Esophagus mucosa (tissue), 1 donor: ENCODE measurements at regions not wholly inside any gene's neighbourhood (a gene's known extent, or its start where the extent isn't known, plus 50 kb on each side); places are given as distances from the start of the nearest gene placed in this dataset.

Experiments
- ATAC-seq: fragments of 200-7000 bp; cut with Tn5 transposase; one replicate; pipeline ENCODE4 v1.9.1; 2020
- donor health status: DM: yes; HTN: yes; CAD: no.

DNA sequence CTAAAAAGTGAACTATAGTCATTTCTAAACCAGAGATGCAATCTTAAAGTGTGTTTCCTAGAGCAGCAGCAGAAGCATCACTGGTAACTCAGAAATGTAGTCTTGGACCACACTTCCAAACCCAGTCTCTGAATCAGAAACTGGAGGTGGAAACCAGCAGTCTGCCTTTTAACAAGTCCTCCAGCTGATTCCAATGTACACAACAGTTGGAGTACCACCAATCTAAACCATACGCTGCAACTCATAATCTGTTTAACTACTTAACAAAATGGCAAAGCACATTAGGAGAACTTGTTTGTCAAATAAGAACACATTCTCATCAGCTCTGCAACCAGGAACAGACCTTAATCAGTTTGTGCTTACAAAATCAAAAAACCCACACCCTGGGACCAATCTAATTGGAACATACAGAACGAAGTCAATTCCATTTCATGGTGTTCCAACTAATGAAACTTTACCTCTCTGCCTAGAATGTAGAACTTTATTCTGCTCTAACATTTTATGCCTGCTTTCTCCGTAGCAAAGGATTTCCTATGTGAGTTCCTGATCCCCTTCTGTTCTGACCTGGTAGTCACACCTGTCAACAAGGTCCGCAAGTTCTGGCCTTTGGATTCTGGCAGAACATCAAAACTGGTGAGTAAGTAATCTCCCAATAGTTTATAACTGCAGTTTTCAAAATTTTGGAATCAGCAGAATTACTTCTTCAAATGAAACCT, 390.4 kb downstream of the HTR1B start:
- no peak for ATAC-seq

GRCh38 chr6:77063494-77063893, 399.8 kb downstream of the HTR1B start:
- ATAC-seq: no peak

DNA sequence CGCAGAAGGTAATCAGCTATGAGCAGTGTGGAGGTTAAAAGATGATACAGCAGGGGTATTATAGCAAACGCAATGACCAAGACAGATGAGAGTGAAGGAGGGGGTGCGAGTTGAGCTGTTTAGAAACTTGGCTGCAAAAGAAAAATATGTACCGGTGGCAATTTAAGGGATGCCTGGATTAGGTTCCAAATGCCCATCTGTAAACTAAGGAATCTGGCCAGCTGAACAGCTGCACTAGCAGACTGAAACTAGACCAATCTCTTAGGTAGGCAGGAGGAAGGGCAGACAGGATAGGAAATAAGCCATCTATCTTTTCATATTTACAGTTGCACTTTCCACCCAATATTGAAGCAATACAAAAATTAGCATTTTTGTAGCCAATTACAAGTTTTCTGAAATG, 407.6 kb downstream of the HTR1B start:
- no peak for ATAC-seq

DNA sequence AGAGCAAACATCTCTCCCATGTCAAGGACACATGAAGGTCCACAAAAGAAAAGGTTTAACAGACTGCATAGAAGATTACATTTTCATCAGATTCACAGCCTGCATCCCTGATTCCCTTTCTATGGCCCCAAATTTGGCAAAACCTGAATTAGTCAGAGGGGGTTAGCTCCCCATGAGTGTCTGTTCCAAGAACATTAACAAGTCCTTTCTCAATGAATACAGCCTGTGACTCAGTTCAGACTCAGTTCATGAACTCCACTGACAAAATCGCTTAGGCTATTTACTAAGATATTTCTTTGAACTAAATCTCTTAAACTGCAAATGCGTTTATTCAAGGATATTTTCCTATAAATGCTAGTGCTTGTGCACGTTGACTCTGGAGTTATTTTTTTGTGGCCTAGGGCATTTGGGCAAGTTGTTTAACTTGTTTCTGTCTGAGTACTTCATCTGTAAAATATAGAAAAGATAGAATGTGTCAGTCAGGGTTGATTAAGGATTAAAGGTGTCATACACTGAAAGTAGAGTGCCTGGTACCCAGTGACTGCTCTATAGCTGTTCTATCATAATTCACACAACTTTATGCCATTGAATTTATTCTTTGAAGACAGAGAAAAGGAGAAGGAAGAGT, 422.6 kb downstream of the HTR1B start:
- ATAC-seq: no peak

DNA sequence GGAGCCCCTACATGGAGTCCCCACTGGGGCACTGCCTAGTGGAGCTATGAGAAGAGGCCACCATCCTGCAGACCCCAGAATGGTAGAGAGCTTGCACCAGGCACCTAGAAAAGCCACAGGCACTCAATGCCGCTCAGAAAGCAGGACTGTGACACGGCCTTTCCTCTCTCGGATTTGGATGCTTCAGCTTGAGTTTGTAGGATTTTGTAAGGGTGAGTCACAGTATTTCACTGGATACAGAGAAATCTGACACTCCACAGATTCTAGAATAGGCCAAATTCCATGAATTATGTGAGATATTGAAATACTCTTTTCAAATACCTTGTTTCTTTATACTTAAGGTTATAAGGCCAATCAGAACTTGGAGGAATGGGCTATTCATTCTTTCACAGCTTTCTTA, 424.5 kb downstream of the HTR1B start:
- ATAC-seq: no peak

DNA sequence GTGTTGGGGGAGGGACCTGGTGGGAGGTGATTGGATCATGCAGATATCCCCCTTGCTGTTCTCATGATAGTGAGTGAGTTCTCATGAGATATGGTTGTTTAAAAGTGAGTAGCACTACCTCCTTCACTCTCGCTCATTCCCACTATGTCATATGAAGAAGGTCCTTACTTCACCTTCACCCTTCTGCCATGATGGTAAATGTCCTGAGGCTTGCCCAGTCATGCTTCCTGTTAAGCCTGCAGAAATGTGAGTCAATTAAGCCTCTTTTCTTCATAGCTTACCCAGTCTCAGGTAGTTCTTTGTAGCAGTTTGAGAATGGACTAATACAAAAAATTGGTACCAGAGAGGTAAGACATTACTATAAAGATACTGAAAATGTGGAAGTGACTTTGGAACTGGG, 425.9 kb downstream of the HTR1B start:
- no peak for ATAC-seq

DNA sequence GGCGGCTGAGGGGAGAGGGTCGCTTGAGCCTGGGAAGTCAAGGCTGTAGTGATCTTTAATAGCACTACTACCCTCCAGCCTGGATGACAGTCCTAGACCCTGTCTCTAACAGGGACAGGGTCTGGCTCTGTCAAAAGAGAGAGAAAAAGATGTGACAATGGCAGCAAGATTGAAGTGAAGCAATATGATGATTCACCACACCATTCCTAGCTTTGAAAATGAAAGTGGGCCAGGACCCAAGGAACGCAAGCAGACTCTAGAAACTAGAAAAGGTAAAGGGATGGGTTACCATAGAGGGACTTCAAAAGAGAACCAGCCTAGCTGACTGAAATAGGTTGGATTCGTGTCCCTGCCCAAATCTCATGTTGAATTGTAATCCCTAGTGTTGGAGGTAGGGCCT, 426.9 kb downstream of the HTR1B start:
- no peak for ATAC-seq

DNA sequence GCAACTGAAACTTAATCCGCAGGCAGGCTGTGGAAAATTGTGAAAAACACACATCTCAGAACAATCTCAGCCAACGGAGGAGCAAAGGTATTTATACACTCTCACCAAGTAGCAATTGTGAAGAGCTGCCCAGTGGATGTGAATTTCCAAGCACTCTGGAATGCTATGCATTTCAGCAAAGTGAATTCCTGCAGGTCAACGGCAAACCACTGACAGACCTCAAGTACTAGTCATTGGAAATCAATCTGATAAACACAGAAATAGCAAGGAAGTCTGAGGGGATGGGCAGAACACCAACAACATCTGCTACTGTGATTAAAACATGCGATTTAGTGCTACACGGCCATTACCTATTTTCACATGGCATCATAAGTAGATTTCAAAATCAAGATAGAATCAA, 429.1 kb downstream of the HTR1B start:
- ATAC-seq: no peak

- ATAC-seq: no peak
These were observed 432.2 kb downstream of the HTR1B start for GRCh38 chr6:77030929-77031674.

DNA sequence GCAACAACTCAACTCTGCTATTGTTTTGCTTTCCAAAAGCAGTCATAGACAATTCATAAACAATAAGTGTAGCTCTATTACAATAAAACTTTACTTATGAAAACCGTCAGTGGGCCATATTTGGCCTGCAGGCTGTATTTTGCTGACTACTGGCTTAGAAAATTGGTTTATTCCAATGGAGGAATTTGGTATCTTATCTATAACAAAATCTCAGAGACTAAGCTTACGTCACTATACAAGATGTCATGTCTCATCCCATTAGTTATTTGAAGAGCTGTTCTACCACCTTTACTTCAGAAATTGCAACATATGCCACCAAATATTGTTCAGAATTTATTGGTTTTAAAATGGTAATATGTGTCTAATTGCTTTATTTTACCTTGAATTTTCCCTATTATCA, 436.9 kb downstream of the HTR1B start:
- no peak for ATAC-seq

- ATAC-seq: no peak
These were observed 437.5 kb downstream of the HTR1B start for GRCh38 chr6:77025736-77026223.

GRCh38 chr6:77021778-77022177, 441.5 kb downstream of the HTR1B start:
- no peak for ATAC-seq

DNA sequence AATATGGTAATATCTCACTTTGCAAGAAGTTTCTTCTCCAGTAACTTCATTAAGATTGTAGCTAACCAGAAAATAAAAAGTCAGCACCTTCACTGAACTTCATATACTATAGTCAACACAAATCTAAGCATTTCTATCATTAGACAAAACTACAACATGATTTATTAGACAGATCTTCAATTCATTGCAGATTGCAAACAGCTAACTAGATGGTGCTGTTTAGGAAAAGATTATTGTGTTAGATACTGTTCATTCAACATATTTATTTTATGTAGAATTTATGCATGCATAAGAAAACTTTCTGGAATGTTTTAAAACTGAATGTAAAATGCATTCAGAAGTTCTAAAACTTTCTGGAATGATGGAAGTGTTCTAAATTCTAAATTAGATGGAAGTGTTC, 442.1 kb downstream of the HTR1B start:
- ATAC-seq: no peak

GRCh38 chr6:77019081-77019480, 444.2 kb downstream of the HTR1B start:
- no peak for ATAC-seq

GRCh38 chr6:77017537-77017936, 445.8 kb downstream of the HTR1B start:
- ATAC-seq: no peak

DNA sequence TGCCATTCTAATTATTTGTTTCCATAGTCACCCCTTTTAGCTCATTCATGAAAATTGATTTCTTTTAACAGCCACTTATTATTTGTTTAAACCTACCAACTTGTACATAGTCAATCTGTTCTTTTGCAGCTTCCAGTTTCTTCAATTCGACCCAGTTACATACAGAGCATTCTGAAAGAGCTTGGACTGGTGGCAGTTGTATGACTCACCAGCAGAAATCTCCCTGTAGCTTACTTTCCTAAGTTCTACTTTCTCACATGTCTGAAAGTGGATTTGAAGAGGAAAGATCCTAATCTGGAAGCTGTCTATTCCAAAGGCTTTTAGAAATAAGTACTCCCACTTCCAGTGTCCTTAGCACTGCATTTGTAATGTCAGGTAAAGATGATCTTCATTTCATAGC, 447.9 kb downstream of the HTR1B start:
- no peak for ATAC-seq

DNA sequence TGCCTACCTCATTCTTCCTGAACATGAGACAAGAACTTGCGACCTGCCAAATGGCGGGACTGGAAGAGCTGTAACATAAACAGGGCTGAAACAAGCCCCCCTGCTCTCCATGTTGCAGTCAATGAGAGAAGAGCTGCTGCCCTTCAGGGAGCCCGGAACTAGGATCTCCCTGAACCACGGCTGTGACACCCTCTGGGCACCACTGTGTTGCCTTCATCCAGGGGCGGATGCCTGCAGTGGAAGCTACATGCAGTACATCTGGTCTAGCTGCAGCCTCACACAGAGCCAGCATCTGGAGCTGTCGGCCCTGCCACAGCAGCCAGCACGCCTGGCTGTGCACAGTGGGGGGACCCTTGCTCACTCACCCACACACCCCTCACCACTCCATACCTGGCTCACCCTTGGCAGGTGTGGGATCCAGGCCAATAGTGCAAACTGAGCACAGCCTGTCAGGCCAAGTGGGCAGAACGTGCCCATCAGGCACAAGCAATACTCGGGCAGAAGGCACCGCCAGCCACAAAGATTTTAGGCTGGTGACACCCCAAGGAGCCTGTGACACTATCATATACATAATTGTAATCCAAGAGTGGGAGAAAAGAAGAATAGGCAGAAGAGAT, 451.3 kb downstream of the HTR1B start:
- ATAC-seq: no peak

- no peak for ATAC-seq
These were observed 452.3 kb downstream of the HTR1B start for GRCh38 chr6:77010931-77011542.

GRCh38 chr6:76992553-76992952, 470.7 kb downstream of the HTR1B start:
- no peak for ATAC-seq

GRCh38 chr6:76984572-76984971, 478.7 kb downstream of the HTR1B start:
- no peak for ATAC-seq

GRCh38 chr6:76982476-76983199, 480.7 kb downstream of the HTR1B start:
- no peak for ATAC-seq

DNA sequence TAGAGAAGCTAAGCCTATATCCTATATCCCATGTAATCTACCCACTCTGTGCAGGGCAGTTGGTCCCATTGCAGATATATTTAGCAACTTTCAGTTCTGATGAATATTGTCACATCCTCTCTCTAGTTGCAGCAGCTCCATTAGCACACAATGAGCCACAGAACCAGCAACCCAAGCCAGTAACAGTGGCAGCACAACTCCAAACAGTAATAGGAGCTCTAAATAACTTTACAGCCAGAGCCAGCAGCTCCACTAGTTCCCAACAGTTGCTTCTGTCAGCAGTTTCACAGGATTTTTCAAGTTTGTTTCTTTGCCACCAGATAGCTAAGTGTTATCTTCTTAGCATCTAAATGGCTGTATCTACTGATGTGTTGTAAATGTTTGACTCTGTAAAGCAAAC, 490.8 kb downstream of the HTR1B start:
- no peak for ATAC-seq
